Fibroblast of skin of back (primary cell): ENCODE measurements at regions not wholly inside any gene's neighbourhood (a gene's known extent, or its start where the extent isn't known, plus 50 kb on each side); places are given as distances from the start of the nearest gene placed in this dataset.
"Not testable (repeated sequence)": the region's sequence is repeated elsewhere in the genome, so short reads cannot be mapped to it uniquely, and the experiment has no call there.

Experiments
- DNase-seq: peaks from one replicate; pipeline ENCODE4 v3.0.0-alpha.2; 2013

GRCh38 chr4:32917586-32917985, 2197.4 kb downstream of the PCDH7 start:
- no peak for DNase-seq

- DNase-seq, result peak; percentile 6
Observed at GRCh38 chr4:32929796-32930699, 2209.9 kb downstream of the PCDH7 start.

- no peak for DNase-seq
Observed at GRCh38 chr4:32930700-32931099, 2210.5 kb downstream of the PCDH7 start.

- no peak for DNase-seq
Observed at GRCh38 chr4:32931475-32931874, 2211.3 kb downstream of the PCDH7 start.

- DNase-seq, result no peak
Observed at GRCh38 chr4:32932156-32932555, 2212.0 kb downstream of the PCDH7 start.

- DNase-seq, result not testable (repeated sequence)
Observed at GRCh38 chr4:32939222-32939621, 2219.1 kb downstream of the PCDH7 start.

GRCh38 chr4:32950866-32951265, 2230.7 kb downstream of the PCDH7 start:
- DNase-seq, result no peak

GRCh38 chr4:32958586-32958985, 2238.4 kb downstream of the PCDH7 start:
- no peak for DNase-seq

- no peak for DNase-seq
Observed at GRCh38 chr4:32962100-32962499, 2241.9 kb downstream of the PCDH7 start.

- DNase-seq, result peak; percentile 86
Observed at GRCh38 chr4:32985256-32985655, 2265.1 kb downstream of the PCDH7 start.

GRCh38 chr4:32986236-32986635, 2266.1 kb downstream of the PCDH7 start:
- DNase-seq, result no peak

- DNase-seq, result no peak
Observed at GRCh38 chr4:32987111-32987510, 2266.9 kb downstream of the PCDH7 start.

- no peak for DNase-seq
Observed at GRCh38 chr4:32988165-32988811, 2268.1 kb downstream of the PCDH7 start.

GRCh38 chr4:32991663-32992062, 2271.5 kb downstream of the PCDH7 start:
- no peak for DNase-seq

GRCh38 chr4:32994981-32995881, 2275.1 kb downstream of the PCDH7 start:
- no peak for DNase-seq

GRCh38 chr4:33013282-33013681, 2293.1 kb downstream of the PCDH7 start:
- no peak for DNase-seq

GRCh38 chr4:33025236-33025635, 2305.1 kb downstream of the PCDH7 start:
- no peak for DNase-seq

GRCh38 chr4:33029976-33030375, 2309.8 kb downstream of the PCDH7 start:
- DNase-seq, result no peak

GRCh38 chr4:33031328-33031727, 2311.2 kb downstream of the PCDH7 start:
- no peak for DNase-seq

GRCh38 chr4:33037464-33037863, 2317.3 kb downstream of the PCDH7 start:
- no peak for DNase-seq

- DNase-seq, result peak; percentile 11
Observed at GRCh38 chr4:33045334-33045733, 2325.2 kb downstream of the PCDH7 start.

- DNase-seq, result no peak
Observed at GRCh38 chr4:33052241-33052640, 2332.1 kb downstream of the PCDH7 start.

- DNase-seq, result no peak
Observed at GRCh38 chr4:33054161-33054560, 2334.0 kb downstream of the PCDH7 start.
